ENCODE measurements at regions not wholly inside any gene's neighbourhood (a gene's known extent, or its start where the extent isn't known, plus 50 kb on each side); places are given as distances from the start of the nearest gene placed in this dataset.

GRCh38 chr5:86407711-86408110 is 210.0 kb upstream of the COX7C start:
- Mint-ChIP-seq H3K27ac (no peak overlapping the region), H3K9me3 (no peaks in the 10 kb centered on the region), H3K4me1 (no peaks in the 10 kb centered on the region), H3K36me3 (no peaks in the 10 kb centered on the region), H3K4me3 (no peak overlapping the region), H3K27me3 (ENCODE audit: insufficient read depth, low read depth) (no peaks in the 10 kb centered on the region)
- Histone ChIP-seq H3K27ac (no peak overlapping the region), H3K79me2 (ENCODE audit: low read depth) (no peaks in the 10 kb centered on the region), H3K9ac (no peak overlapping the region), H3K36me3 (no peaks in the 10 kb centered on the region), H3K4me1 (no peaks in the 10 kb centered on the region), H4K20me1 (ENCODE audit: low read depth) (no peaks in the 10 kb centered on the region), H3K4me3 (no peak overlapping the region), H3K27me3 (no peaks in the 10 kb centered on the region), H3K4me2 (no peak overlapping the region), H3F3A (ENCODE audit: low read depth) (no peaks in the 10 kb centered on the region), H3K9me3 (ENCODE audit: low read depth) (no peaks in the 10 kb centered on the region), H2AFZ (replicated peaks) (peak overlapping the region; percentile 48)
- TF ChIP-seq CTCF (IDR thresholded peaks at IDR 0.05): no peak
- TF ChIP-seq EZH2phosphoT487 (IDR thresholded peaks at IDR 0.05): no peak
- no peak for TF ChIP-seq EZH2 (IDR thresholded peaks at IDR 0.05)
- DNase-seq (ENCODE audit: low spot score): no peak

GRCh38 chr5:86411596-86411995 is 206.1 kb upstream of the COX7C start:
- Histone ChIP-seq H3K27me3 (no peaks in the 10 kb centered on the region), H3K4me3 (no peak overlapping the region), H4K20me1 (ENCODE audit: low read depth) (no peaks in the 10 kb centered on the region), H3K36me3 (no peaks in the 10 kb centered on the region), H2AFZ (replicated peaks) (no peak overlapping the region), H3K27ac (no peak overlapping the region), H3K9ac (no peak overlapping the region), H3K9me3 (ENCODE audit: low read depth) (no peaks in the 10 kb centered on the region), H3K79me2 (ENCODE audit: low read depth) (no peaks in the 10 kb centered on the region), H3K4me2 (no peak overlapping the region), H3F3A (ENCODE audit: low read depth) (no peaks in the 10 kb centered on the region), H3K4me1 (no peaks in the 10 kb centered on the region)
- TF ChIP-seq EZH2 (IDR thresholded peaks at IDR 0.05) (no peak), EZH2phosphoT487 (IDR thresholded peaks at IDR 0.05) (no peak), CTCF (IDR thresholded peaks at IDR 0.05) (no peak)
- Mint-ChIP-seq H3K36me3 (no peaks in the 10 kb centered on the region), H3K27ac (no peak overlapping the region), H3K4me3 (no peak overlapping the region), H3K27me3 (ENCODE audit: insufficient read depth, low read depth) (no peaks in the 10 kb centered on the region), H3K4me1 (no peaks in the 10 kb centered on the region), H3K9me3 (no peaks in the 10 kb centered on the region)
- no peak for DNase-seq (ENCODE audit: low spot score)

- no peak for TF ChIP-seq EZH2phosphoT487 (IDR thresholded peaks at IDR 0.05)
- TF ChIP-seq EZH2 (IDR thresholded peaks at IDR 0.05): no peak
- no peak for TF ChIP-seq CTCF (IDR thresholded peaks at IDR 0.05)
- no peak overlapping the region for H3K4me3 ChIP-seq
- H3K4me2 ChIP-seq: no peak overlapping the region
- H3K36me3 ChIP-seq: peaks cover 4% of the 10 kb centered on the region
- Mint-ChIP-seq H3K9me3 (no peaks in the 10 kb centered on the region), H3K36me3 (no peaks in the 10 kb centered on the region), H3K4me1 (no peaks in the 10 kb centered on the region), H3K27me3 (ENCODE audit: insufficient read depth, low read depth) (no peaks in the 10 kb centered on the region), H3K27ac (no peak overlapping the region), H3K4me3 (no peak overlapping the region)
- H3K4me1 ChIP-seq: no peaks in the 10 kb centered on the region
- H3K9ac ChIP-seq: no peak overlapping the region
- H2AFZ ChIP-seq (replicated peaks): no peak overlapping the region
- no peak for DNase-seq (ENCODE audit: low spot score)
- no peaks in the 10 kb centered on the region for H3K79me2 ChIP-seq (ENCODE audit: low read depth)
- no peaks in the 10 kb centered on the region for H3F3A ChIP-seq (ENCODE audit: low read depth)
- no peak overlapping the region for H3K27ac ChIP-seq
- no peaks in the 10 kb centered on the region for H4K20me1 ChIP-seq (ENCODE audit: low read depth)
- H3K27me3 ChIP-seq: no peaks in the 10 kb centered on the region
- H3K9me3 ChIP-seq (ENCODE audit: low read depth): no peaks in the 10 kb centered on the region
Observed at GRCh38 chr5:86427158-86427557, 190.6 kb upstream of the COX7C start.

Data from neural progenitor cell (in vitro differentiated cells).